ENCODE measurements at regions not wholly inside any gene's neighbourhood (a gene's known extent, or its start where the extent isn't known, plus 50 kb on each side); places are given as distances from the start of the nearest gene placed in this dataset.
"Not testable (repeated sequence)": the region's sequence is repeated elsewhere in the genome, so short reads cannot be mapped to it uniquely, and the experiment has no call there.

DNA sequence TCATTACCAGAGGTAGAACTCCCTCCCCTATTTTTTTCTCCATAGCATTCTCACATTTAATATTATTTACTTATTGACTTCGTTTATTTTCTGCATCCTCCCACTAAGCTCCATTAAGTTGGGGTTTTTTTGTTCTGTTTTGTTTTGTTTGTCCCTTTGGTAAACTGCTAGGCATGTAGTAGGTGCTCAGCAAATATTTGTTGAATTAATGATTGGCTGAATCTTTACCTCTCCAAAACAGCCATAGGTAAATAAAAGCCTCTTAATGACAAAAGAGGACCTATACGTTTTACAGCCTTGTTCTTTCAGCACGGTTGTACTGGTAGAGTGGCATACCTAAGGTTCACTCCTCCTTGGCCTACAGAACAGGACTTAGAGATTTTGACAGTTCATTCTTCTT lies 52.0 kb downstream of the PRORP start:
- no peak for DNase-seq

DNA sequence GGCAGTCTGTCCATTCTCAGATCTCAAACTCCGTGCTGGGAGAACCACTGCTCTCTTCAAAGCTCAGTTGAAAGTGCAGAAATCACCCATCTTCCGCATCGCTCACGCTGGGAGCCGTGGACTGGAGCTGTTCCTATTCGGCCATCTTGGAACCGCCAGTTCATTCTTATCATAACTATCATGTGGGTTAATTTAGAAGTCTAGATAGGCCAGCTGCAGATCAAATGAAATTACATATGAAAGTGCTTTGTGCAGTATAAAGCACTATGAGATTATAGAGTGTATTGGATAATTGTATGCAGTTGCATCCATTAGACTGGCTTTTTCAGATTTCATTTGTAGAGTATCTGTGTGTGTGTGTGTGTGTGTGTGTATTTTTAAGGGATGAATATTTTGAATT lies 57.8 kb downstream of the PRORP start:
- no peak for DNase-seq

GRCh38 chr14:35184891-35185290 lies 62.5 kb downstream of the PRORP start:
- DNase-seq, result not testable (repeated sequence)

DNA sequence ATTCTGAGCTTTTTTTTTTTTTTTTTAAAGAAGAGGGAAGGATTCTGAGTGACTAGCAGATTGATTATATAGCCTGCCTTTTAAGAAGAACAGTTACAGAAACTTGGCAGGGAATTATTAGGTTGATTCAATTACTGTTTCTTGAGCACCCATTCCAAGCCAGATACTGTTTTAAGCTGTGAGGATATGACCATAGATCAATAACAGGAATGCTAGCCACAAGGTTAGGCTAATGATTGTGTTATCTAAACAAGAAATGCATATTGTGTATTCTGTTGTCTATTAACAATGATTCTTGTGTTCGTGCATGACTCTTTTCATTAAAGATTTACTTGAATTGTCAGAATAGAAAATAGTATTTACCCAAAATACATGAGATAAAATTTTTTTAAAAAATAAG lies 67.1 kb downstream of the PRORP start:
- DNase-seq, result no peak

DNA sequence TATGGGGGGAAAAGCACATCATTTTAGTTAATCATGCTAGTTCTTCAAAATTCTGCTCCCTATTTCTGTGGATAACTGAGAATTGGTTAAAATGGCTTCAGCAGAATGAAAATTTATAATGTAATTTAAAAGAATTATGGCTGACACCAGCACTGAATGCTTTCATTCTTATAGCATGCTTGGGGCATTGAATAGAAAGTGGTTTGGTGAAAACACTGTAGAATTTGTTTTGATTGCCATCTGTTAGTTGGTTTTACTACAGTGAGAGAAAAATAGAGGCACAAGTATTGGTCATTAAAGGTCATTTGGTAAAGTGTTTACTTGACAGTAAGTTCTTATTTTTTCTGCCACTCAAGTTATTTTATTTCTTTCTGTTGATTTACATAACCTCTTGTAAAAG lies 70.8 kb downstream of the PRORP start:
- DNase-seq, result no peak

- not testable (repeated sequence) for DNase-seq
These were observed 71.8 kb downstream of the PRORP start for GRCh38 chr14:35194183-35194582.

- DNase-seq, result no peak
These were observed 74.2 kb downstream of the PRORP start for GRCh38 chr14:35196571-35196970.

GRCh38 chr14:35197015-35197414 lies 74.7 kb downstream of the PRORP start:
- DNase-seq, result no peak

DNA sequence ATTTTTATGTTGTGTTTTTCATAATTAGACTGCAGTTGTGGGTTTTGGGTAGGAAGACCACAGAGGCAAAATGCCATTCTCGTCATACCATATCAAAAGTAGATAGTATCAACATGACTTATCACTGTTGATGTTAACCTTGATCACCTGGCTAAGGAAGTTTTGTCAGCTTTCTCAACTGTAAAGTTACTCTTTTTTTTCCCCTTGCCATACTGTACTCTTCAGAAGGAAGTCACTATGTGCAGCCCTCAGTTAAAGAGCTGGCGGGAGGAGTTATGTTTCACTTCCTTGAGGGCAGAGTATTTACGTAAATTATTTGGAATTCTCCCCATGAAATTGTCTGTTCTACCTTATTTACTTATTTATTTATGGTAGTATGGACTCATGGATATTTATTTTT lies 78.7 kb downstream of the PRORP start:
- DNase-seq, result no peak

DNA sequence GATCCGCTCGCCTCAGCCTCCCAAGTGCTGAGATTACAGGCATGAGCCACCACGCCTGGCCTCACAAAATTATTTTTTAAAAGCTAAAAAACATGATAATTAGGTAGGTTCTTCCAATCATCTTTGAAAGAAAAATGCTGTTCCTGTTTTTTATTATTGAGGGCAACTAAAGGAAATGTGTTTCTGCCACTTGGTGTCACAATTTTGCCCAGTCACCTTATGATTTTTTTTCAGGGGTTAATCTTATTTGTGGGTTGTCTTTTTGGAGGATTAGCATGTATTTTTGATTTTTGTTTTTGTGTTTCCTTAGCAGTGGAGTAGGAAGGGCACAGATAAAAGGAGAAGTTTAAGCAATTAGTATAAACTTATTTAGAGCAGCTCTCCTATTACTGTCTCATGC lies 79.8 kb downstream of the PRORP start:
- no peak for DNase-seq

GRCh38 chr14:35205737-35206136 lies 83.4 kb downstream of the PRORP start:
- no peak for DNase-seq

GRCh38 chr14:35211067-35211466 lies 81.1 kb upstream of the PSMA6 start:
- no peak for DNase-seq

- DNase-seq, result no peak
These were observed 79.6 kb upstream of the PSMA6 start for GRCh38 chr14:35212471-35213142.

DNA sequence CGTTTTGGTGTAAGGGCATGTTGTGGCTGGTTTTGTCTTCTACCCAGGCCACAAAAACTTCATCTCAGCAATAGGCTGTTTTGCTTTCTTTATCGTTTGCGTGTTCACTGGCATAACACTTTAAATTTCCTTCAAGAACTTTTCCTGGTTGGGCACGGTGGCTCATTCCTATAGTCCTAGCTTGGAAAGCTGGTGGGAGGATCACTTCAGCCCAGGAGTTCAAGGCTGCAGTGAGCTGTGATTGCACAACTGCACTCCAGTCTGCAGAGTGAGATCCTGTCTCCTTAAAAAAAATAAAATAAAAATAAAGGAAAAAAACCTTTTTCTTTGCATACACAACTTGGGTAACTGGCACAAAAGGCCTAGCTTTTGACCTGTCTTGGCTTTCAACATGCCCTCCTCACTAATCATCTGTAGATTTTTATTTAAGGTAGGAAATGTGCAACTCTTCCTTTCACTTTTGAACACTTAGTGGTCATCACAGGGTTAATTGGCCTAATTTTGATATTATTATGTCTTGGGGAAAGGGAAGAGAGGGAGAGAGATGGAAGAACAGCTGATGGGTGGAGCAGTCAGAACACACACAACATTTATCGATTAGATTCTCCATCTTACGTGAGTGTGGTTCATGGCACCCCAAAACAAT lies 78.9 kb upstream of the PSMA6 start:
- DNase-seq, result no peak

DNA sequence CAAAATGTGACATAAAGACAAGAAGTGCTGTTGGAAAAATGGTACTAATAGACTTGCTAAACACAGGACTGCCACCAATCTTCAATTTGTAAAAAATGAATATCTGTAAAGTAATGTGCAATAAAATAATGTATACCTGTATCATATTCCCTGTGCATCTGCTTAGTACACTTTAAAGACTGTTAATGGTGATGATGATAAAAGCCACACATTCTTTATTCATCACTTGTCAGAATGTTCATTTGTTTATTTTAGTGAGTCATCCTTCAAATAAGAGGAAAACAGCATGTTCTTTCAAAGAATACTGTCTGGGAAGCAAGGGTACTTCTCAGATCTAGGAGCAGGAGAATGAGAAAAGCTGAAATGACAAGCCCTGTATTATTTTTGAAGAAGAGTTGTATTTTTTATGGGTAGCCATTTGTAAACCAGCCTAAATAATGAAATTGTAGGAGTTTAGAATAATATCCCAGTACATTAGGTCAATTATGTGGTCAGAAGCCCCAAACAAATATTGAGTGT lies 78.3 kb upstream of the PSMA6 start:
- no peak for DNase-seq

GRCh38 chr14:35214402-35214801 lies 77.8 kb upstream of the PSMA6 start:
- DNase-seq, result not testable (repeated sequence)

GRCh38 chr14:35215110-35215813 lies 76.9 kb upstream of the PSMA6 start:
- DNase-seq, result no peak

DNA sequence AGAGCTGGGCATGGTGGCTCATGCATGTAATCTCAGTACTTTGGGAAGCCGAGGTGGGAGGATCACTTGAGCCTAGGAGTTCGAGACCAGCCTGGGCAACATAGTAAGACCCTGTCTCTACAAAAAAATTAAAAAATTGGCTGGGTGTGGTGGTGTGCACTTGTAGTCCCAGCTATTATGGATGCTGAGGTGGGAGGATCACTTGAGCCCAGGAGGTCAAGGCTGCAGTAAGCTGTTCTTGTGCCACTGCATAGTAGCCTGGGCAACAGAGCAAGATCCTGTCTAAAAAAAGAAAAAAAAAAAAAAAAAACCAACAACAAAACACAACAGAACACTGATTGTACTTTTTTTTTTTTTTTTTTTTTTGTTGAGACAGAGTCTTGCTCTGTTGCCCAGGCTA lies 74.0 kb upstream of the PSMA6 start:
- not testable (repeated sequence) for DNase-seq

GRCh38 chr14:35218963-35219362 lies 73.2 kb upstream of the PSMA6 start:
- no peak for DNase-seq

GRCh38 chr14:35220027-35220676 lies 72.0 kb upstream of the PSMA6 start:
- no peak for DNase-seq

DNA sequence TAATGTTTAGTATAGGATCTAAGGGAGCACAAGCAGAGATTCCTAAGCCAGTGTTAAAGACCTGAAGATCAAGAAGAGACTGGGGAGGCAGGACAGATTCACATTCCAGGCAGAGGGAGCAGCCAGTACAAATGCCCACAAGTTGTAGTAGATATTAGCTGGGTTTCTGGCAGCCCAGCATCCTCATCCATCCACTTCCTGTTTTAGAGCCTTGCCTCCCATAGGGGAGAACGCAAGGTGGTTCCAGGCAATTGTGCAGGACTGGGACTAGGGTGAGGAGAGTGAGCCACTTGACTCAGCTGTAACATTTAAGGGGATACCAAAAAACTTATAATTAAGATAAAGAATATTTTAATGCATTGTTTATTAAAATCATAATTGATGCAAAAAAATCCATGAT lies 71.3 kb upstream of the PSMA6 start:
- no peak for DNase-seq

DNA sequence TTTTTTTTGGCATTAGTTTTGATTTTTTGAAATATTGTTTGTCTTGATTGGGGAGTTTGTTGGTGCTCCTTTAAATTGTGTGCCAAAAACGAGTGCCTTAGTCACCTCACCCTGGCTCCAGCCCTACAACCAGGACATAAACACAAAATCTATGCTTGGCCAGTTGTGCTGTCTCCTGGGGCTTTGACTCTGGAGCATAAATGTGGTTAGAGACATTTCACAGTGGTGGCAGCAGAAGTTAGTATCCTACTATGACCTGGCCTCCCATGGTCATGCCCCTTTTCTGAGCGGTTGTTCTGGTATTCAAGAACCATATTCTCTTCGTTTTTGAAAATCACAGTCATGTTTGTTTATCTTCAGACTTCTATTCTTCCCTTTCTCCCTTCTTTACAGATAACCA lies 70.7 kb upstream of the PSMA6 start:
- DNase-seq, result no peak

DNA sequence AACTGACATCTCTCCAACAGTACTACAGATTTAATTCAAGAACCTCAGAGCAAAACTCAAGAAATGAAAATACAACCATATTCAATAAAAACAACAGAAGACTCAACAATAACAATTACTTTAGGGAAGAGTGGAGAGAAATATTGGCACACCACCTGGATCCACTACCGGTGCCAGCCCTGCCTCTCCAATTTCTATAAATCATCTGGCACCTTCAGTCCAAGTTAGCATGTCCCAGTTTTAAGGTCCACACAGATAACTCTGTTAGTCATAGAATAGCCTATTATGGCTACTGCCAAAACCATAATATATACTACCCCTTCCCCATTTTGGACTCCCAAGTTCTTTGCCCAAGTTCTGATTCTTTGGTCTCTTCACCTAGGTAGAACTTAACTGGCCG lies 69.9 kb upstream of the PSMA6 start:
- no peak for DNase-seq
